ENCODE measurements at regions not wholly inside any gene's neighbourhood (a gene's known extent, or its start where the extent isn't known, plus 50 kb on each side); places are given as distances from the start of the nearest gene placed in this dataset.
"Not testable (repeated sequence)": the region's sequence is repeated elsewhere in the genome, so short reads cannot be mapped to it uniquely, and the experiment has no call there.

- TF ChIP-seq GATA1 (IDR thresholded peaks at IDR 0.05; ENCODE audit: low read depth, low read length) (no peak), POLR2A (IDR thresholded peaks at IDR 0.05; ENCODE audit: low read length) (no peak)
- DNase-seq, result no peak
Measured at GRCh38 chr12:73599268-73599667, 938.4 kb upstream of the ATXN7L3B start.

GRCh38 chr12:73605925-73606324, 931.7 kb upstream of the ATXN7L3B start:
- DNase-seq, result not testable (repeated sequence)

- DNase-seq, result no peak
- TF ChIP-seq POLR2A (IDR thresholded peaks at IDR 0.05; ENCODE audit: low read length) (no peak), GATA1 (IDR thresholded peaks at IDR 0.05; ENCODE audit: low read depth, low read length) (no peak)
Measured at GRCh38 chr12:73612551-73612950, 925.1 kb upstream of the ATXN7L3B start.

GRCh38 chr12:73623421-73623820, 914.2 kb upstream of the ATXN7L3B start:
- no peak for DNase-seq
- TF ChIP-seq POLR2A (IDR thresholded peaks at IDR 0.05; ENCODE audit: low read length) (no peak), GATA1 (IDR thresholded peaks at IDR 0.05; ENCODE audit: low read depth, low read length) (no peak)

- TF ChIP-seq GATA1 (IDR thresholded peaks at IDR 0.05; ENCODE audit: low read depth, low read length), result no peak
- no peak for TF ChIP-seq POLR2A (IDR thresholded peaks at IDR 0.05; ENCODE audit: low read length)
- no peak for DNase-seq
Measured at GRCh38 chr12:73625226-73625625, 912.4 kb upstream of the ATXN7L3B start.

- DNase-seq, result no peak
- TF ChIP-seq POLR2A (IDR thresholded peaks at IDR 0.05; ENCODE audit: low read length) (no peak), GATA1 (IDR thresholded peaks at IDR 0.05; ENCODE audit: low read depth, low read length) (no peak)
Measured at GRCh38 chr12:73629171-73629570, 908.5 kb upstream of the ATXN7L3B start.

- TF ChIP-seq POLR2A (IDR thresholded peaks at IDR 0.05; ENCODE audit: low read length) (no peak), GATA1 (IDR thresholded peaks at IDR 0.05; ENCODE audit: low read depth, low read length) (no peak)
- no peak for DNase-seq
Measured at GRCh38 chr12:73629893-73630831, 907.5 kb upstream of the ATXN7L3B start.

- TF ChIP-seq POLR2A (IDR thresholded peaks at IDR 0.05; ENCODE audit: low read length) (no peak), GATA1 (IDR thresholded peaks at IDR 0.05; ENCODE audit: low read depth, low read length) (no peak)
- no peak for DNase-seq
Measured at GRCh38 chr12:73632191-73632590, 905.4 kb upstream of the ATXN7L3B start.

- no peak for DNase-seq
- TF ChIP-seq POLR2A (IDR thresholded peaks at IDR 0.05; ENCODE audit: low read length) (no peak), GATA1 (IDR thresholded peaks at IDR 0.05; ENCODE audit: low read depth, low read length) (no peak)
Measured at GRCh38 chr12:73632661-73633060, 905.0 kb upstream of the ATXN7L3B start.

GRCh38 chr12:73639397-73639796, 898.2 kb upstream of the ATXN7L3B start:
- DNase-seq, result not testable (repeated sequence)

GRCh38 chr12:73656375-73656774, 881.3 kb upstream of the ATXN7L3B start:
- no peak for DNase-seq
- TF ChIP-seq GATA1 (IDR thresholded peaks at IDR 0.05; ENCODE audit: low read depth, low read length), result no peak
- TF ChIP-seq POLR2A (IDR thresholded peaks at IDR 0.05; ENCODE audit: low read length), result no peak

- DNase-seq, result no peak
Measured at GRCh38 chr12:73659802-73660201, 877.8 kb upstream of the ATXN7L3B start.

GRCh38 chr12:73665193-73665592, 872.4 kb upstream of the ATXN7L3B start:
- DNase-seq, result no peak
- TF ChIP-seq GATA1 (IDR thresholded peaks at IDR 0.05; ENCODE audit: low read depth, low read length) (no peak), POLR2A (IDR thresholded peaks at IDR 0.05; ENCODE audit: low read length) (no peak)

More at GRCh38 chr12:73659802-73660201, 877.8 kb upstream of the ATXN7L3B start:
- no peak for TF ChIP-seq POLR2A (IDR thresholded peaks at IDR 0.05; ENCODE audit: low read length)
- TF ChIP-seq GATA1 (IDR thresholded peaks at IDR 0.05; ENCODE audit: low read depth, low read length), result no peak

- not testable (repeated sequence) for DNase-seq
Measured at GRCh38 chr12:73671550-73671949, 866.1 kb upstream of the ATXN7L3B start.

GRCh38 chr12:73677520-73678291, 859.9 kb upstream of the ATXN7L3B start:
- no peak for DNase-seq
- TF ChIP-seq POLR2A (IDR thresholded peaks at IDR 0.05; ENCODE audit: low read length) (no peak), GATA1 (IDR thresholded peaks at IDR 0.05; ENCODE audit: low read depth, low read length) (no peak)

Measured in erythroblast (primary cell).